H1 (cell line): ENCODE measurements at regions not wholly inside any gene's neighbourhood (a gene's known extent, or its start where the extent isn't known, plus 50 kb on each side); places are given as distances from the start of the nearest gene placed in this dataset.

Experiments
- CTCF ChIA-PET: fragments of 300-600 bp; sonication (Branson Sonifier 250); formaldehyde crosslinking; loops from one replicate; lab custom pipeline; 2021; ENCODE audit not compliant: partially characterized antibody; lab: Charles Lee
- POLR2A ChIA-PET: fragments of 300-600 bp; sonication (Branson Sonifier 250); formaldehyde crosslinking; loops from one replicate; lab custom pipeline; 2021; ENCODE audit warnings: inconsistent platforms; ENCODE audit not compliant: partially characterized antibody; lab: Charles Lee
- DNase-seq, 2 experiments: peaks; one replicate each; pipeline versions ENCODE4 v3.0.0 to v3.0.0-alpha.2; 2010 to 2022; ENCODE audit warnings: low spot score in 2 of 2, low read depth in 1 of 2, mixed read lengths in 1 of 2
- FAIRE-seq: peaks from 2 replicates; lab custom pipeline; 2011; peaks lifted over from hg19 to GRCh38; lab: Jason Lieb, UNC
- H2AFZ ChIP-seq: 2 replicates; pipeline ENCODE4 v1.8.1; 2012; ENCODE audit warnings: low read length, inconsistent platforms
- H2AK5ac ChIP-seq: 2 replicates; pipeline ENCODE4 v1.6.1; 2013; ENCODE audit warnings: low read depth, low read length
- H2BK120ac ChIP-seq: replicated peaks from 2 replicates; pipeline ENCODE3; 2013; ENCODE audit warnings: low read depth, low read length, inconsistent platforms
- H2BK12ac ChIP-seq: 2 replicates; pipeline ENCODE4 v1.6.1; 2013; ENCODE audit warnings: low read depth, low read length
- H2BK15ac ChIP-seq: 2 replicates; pipeline ENCODE4 v1.6.1; 2013; ENCODE audit warnings: low read length
- H2BK20ac ChIP-seq: 2 replicates; pipeline ENCODE4 v1.6.1; 2013; ENCODE audit warnings: low read length
- H2BK5ac ChIP-seq: 2 replicates; pipeline ENCODE4 v1.6.1; 2013; ENCODE audit warnings: low read depth, low read length
- H3K14ac ChIP-seq: 2 replicates; pipeline ENCODE4 v1.6.1; 2013; ENCODE audit warnings: inconsistent platforms; ENCODE audit not compliant: insufficient read length
- H3K18ac ChIP-seq: 2 replicates; pipeline ENCODE4 v1.6.1; 2013; ENCODE audit warnings: low read length; ENCODE audit errors: extremely low read depth
- H3K23ac ChIP-seq: 2 replicates; pipeline ENCODE4 v1.6.1; 2013; ENCODE audit warnings: inconsistent platforms; ENCODE audit not compliant: insufficient read length
- H3K23me2 ChIP-seq: 2 replicates; pipeline ENCODE4 v1.6.1; 2013; ENCODE audit warnings: low read depth, low read length
- H3K27ac ChIP-seq: 2 replicates; pipeline ENCODE4 v1.6.1; 2011; ENCODE audit warnings: low read depth, low read length, inconsistent platforms
- H3K27me3 ChIP-seq, 4 experiments: replicated peaks in 1 of 4; 1 replicate in 1 of 4; 2 replicates in 3 of 4; pipeline versions ENCODE4 v1.6.1 to v1.8.1; 2011 to 2013; ENCODE audit warnings: low read length in 3 of 4, mild to moderate bottlenecking in 3 of 4, inconsistent platforms in 2 of 4, mixed read lengths in 2 of 4, moderate library complexity in 1 of 4; ENCODE audit not compliant: control insufficient read depth in 3 of 4, insufficient read depth in 3 of 4; ENCODE audit errors: extremely low read depth in 1 of 4
- H3K36me3 ChIP-seq, 4 experiments: 2 replicates each; pipeline versions ENCODE4 v1.6.1 to v1.8.1; 2011 to 2013; ENCODE audit warnings: mild to moderate bottlenecking in 4 of 4, low read length in 3 of 4, moderate library complexity in 2 of 4, control low read depth in 1 of 4, inconsistent platforms in 1 of 4; ENCODE audit not compliant: insufficient read depth in 4 of 4, control insufficient read depth in 2 of 4
- H3K4ac ChIP-seq: replicated peaks from 2 replicates; pipeline ENCODE3; 2013; ENCODE audit warnings: low read length, low read depth, mixed read lengths, inconsistent platforms; ENCODE audit not compliant: insufficient read length
- H3K4me1 ChIP-seq, 4 experiments: replicated peaks in 1 of 4; 1 replicate in 1 of 4; 2 replicates in 3 of 4; pipeline versions ENCODE4 v1.6.1 to v1.8.1; 2011 to 2013; ENCODE audit warnings: low read length in 3 of 4, inconsistent platforms in 2 of 4, mixed read lengths in 1 of 4; ENCODE audit not compliant: insufficient read depth in 4 of 4, control insufficient read depth in 3 of 4
- H3K4me2 ChIP-seq, 2 experiments: 2 replicates each; pipeline versions ENCODE4 v1.6.1 to v1.8.1; 2011 to 2013; ENCODE audit warnings: low read depth in 2 of 2, low read length in 2 of 2, control low read depth in 1 of 2, inconsistent platforms in 1 of 2, mild to moderate bottlenecking in 1 of 2; ENCODE audit not compliant: insufficient read depth in 1 of 2
- H3K4me3 ChIP-seq, 4 experiments: fragments of 200-600, 300-600 bp in 1 of 4; sonication (generic), shearing (Covaris generic), sonication (Bioruptor Twin) in 1 of 4; 2 replicates each; pipeline versions ENCODE4 v1.5.1 to v1.8.1; 2011 to 2016; ENCODE audit warnings: low read length in 4 of 4, low read depth in 3 of 4, control low read depth in 2 of 4, inconsistent platforms in 2 of 4, mild to moderate bottlenecking in 2 of 4, mixed read lengths in 1 of 4, moderate library complexity in 1 of 4; ENCODE audit not compliant: insufficient read depth in 2 of 4; ENCODE audit errors: extremely low read depth in 1 of 4
- H3K56ac ChIP-seq: replicated peaks from 2 replicates; pipeline ENCODE3; 2013; ENCODE audit warnings: low read depth, mild to moderate bottlenecking, mixed read lengths, low read length, inconsistent platforms; ENCODE audit not compliant: insufficient read length
- H3K79me1 ChIP-seq: 2 replicates; pipeline ENCODE4 v1.6.1; 2013; ENCODE audit warnings: low read depth, low read length, control low read depth
- H3K79me2 ChIP-seq, 2 experiments: 2 replicates each; pipeline versions ENCODE4 v1.6.1 to v1.8.1; 2012 to 2013; ENCODE audit warnings: low read length in 2 of 2, mild to moderate bottlenecking in 2 of 2, inconsistent platforms in 1 of 2; ENCODE audit not compliant: insufficient read depth in 2 of 2, control insufficient read depth in 1 of 2
- H3K9ac ChIP-seq, 4 experiments: replicated peaks in 1 of 4; 1 replicate in 1 of 4; 2 replicates in 3 of 4; pipeline versions ENCODE4 v1.6.1 to v1.8.1; 2011 to 2013; ENCODE audit warnings: low read depth in 3 of 4, low read length in 3 of 4, control low read depth in 2 of 4, mild to moderate bottlenecking in 2 of 4, moderate library complexity in 2 of 4, inconsistent platforms in 1 of 4; ENCODE audit errors: extremely low read depth in 1 of 4
- H3K9me3 ChIP-seq, 2 experiments: 2 replicates each; pipeline versions ENCODE4 v1.6.1 to v1.8.1; 2012 to 2013; ENCODE audit warnings: mild to moderate bottlenecking in 2 of 2, moderate library complexity in 2 of 2, control low read depth in 1 of 2, inconsistent platforms in 1 of 2, low read depth in 1 of 2, low read length in 1 of 2, mixed read lengths in 1 of 2; ENCODE audit not compliant: insufficient read depth in 2 of 2
- H4K20me1 ChIP-seq, 2 experiments: replicated peaks in 1 of 2; 2 replicates each; pipeline versions ENCODE3 to v1.8.1; 2011 to 2013; ENCODE audit warnings: inconsistent platforms in 2 of 2, low read length in 2 of 2, mild to moderate bottlenecking in 1 of 2; ENCODE audit not compliant: insufficient read depth in 2 of 2, control insufficient read depth in 1 of 2
- H4K5ac ChIP-seq: 2 replicates; pipeline ENCODE4 v1.6.1; 2013; ENCODE audit warnings: low read length, low read depth, mixed read lengths, inconsistent platforms; ENCODE audit not compliant: insufficient read length
- H4K8ac ChIP-seq: 2 replicates; pipeline ENCODE4 v1.8.0; 2013; ENCODE audit warnings: mild to moderate bottlenecking, moderate library complexity, low read length, inconsistent platforms; ENCODE audit not compliant: insufficient read depth; ENCODE audit errors: extremely low read depth
- H4K91ac ChIP-seq: replicated peaks from 2 replicates; pipeline ENCODE3; 2013; ENCODE audit warnings: low read length, mixed read lengths, inconsistent platforms; ENCODE audit not compliant: insufficient read length
- CHD2 ChIP-seq: IDR thresholded peaks from 2 replicates; pipeline ENCODE4 v1.6.1; 2012; ENCODE audit warnings: low read length, improper control_type of control experiment
- SIX5 ChIP-seq: IDR thresholded peaks from 2 replicates; pipeline ENCODE4 v1.6.1; 2011; ENCODE audit warnings: mild to moderate bottlenecking, low read depth, low read length
- USF2 ChIP-seq: IDR thresholded peaks from 2 replicates; pipeline ENCODE4 v1.6.1; 2011; ENCODE audit warnings: low read length, improper control_type of control experiment
- WGBS, 2 experiments: shearing (Covaris generic) in 1 of 2; methylation state at CpG; one replicate each; pipeline versions ENCODE4 v1.1.6 to v1.1.7; 2013 to 2015; ENCODE audit warnings: low lambda C conversion rate in 2 of 2, mixed read lengths in 2 of 2, inconsistent platforms in 1 of 2, low coverage in 1 of 2, missing lambda C conversion rate in 1 of 2; ENCODE audit not compliant: insufficient replicate concordance in 2 of 2, insufficient coverage in 1 of 2, insufficient read length in 1 of 2; ENCODE audit errors: extremely low coverage in 1 of 2, missing lambda C conversion rate in 1 of 2; 5-methylcytosine and 5-hydroxymethylcytosine counted together

DNA sequence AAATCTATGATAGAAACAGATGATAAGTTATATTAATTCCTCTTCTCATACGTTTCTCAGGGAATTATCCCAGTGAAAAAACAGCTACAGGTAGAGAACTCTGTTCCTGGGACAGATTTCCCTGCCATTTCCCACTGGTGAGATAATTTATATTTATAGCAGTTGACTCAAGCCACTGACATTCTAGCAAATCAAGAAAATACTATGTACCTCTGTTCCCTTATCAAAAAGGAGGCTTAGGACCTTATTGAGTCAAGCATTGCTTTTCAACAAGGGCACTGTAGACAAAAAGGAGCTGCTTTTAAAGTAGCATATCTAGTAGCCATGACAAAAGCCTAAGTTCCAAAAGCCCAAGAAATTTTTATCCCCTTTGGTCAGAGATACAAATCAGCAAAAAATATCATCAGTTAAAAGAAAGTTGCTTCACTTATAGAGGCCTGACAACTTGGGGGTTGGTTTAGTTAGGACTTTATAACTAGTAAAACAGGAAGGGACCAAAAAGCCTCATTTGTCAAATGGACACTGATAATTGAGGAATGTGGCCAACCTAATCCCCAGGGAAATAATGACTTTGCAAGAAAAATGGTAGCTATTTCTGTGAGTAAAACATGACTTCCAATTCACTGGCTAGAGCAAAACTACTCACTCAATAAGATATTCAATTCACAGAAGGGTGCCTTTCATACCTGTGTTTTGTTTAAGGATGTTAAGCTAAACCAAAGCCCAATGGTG, 652.5 kb downstream of the SLITRK1 start:
- H2BK12ac ChIP-seq: no peak overlapping the region
- H3K4me3 ChIP-seq: no peak overlapping the region
- POLR2A ChIA-PET: no interaction called here
- no peak overlapping the region for H3K14ac ChIP-seq
- DNase-seq (no peak), FAIRE-seq (no peak)
- H3K79me2 ChIP-seq: no peaks in the 10 kb centered on the region
- WGBS, 2 experiments: 96% methylated on average over 1 of the region's 1 CpG; no CpG with 5 or more reads in 1 of the 2 experiments
- H2AFZ ChIP-seq: no peak overlapping the region
- H4K91ac ChIP-seq: no peak overlapping the region
- H2BK20ac ChIP-seq: no peak overlapping the region
- H2BK15ac ChIP-seq: no peak overlapping the region
- no peak overlapping the region for H3K18ac ChIP-seq
- no peak overlapping the region for H3K9ac ChIP-seq
- CTCF ChIA-PET: no interaction called here
- no peak overlapping the region for H2BK5ac ChIP-seq
- H3K23ac ChIP-seq: no peak overlapping the region
- H4K20me1 ChIP-seq: no peaks in the 10 kb centered on the region
- H3K4me2 ChIP-seq: no peak overlapping the region
- peaks cover 0 to 3% (median 0%) of the 10 kb centered on the region in 4 experiments; a peak in 1 of 7 replicates for H3K4me1 ChIP-seq
- H4K8ac ChIP-seq: no peak overlapping the region
- no peaks in the 10 kb centered on the region for H3K36me3 ChIP-seq
- no peak overlapping the region for H2BK120ac ChIP-seq
- H3K79me1 ChIP-seq: no peaks in the 10 kb centered on the region
- no peak overlapping the region for H3K27ac ChIP-seq
- H3K56ac ChIP-seq: no peak overlapping the region
- no peaks in the 10 kb centered on the region for H3K9me3 ChIP-seq
- no peak overlapping the region for H3K4ac ChIP-seq
- no peak overlapping the region for H4K5ac ChIP-seq
- H3K27me3 ChIP-seq: no peaks in the 10 kb centered on the region
- H2AK5ac ChIP-seq: no peak overlapping the region
- TF ChIP-seq CHD2 (no peak), SIX5 (no peak), USF2 (no peak)
- H3K23me2 ChIP-seq: no peaks in the 10 kb centered on the region
